GM12873 (cell line): ENCODE measurements at regions not wholly inside any gene's neighbourhood (a gene's known extent, or its start where the extent isn't known, plus 50 kb on each side); places are given as distances from the start of the nearest gene placed in this dataset.

Experiments used
- CTCF ChIP-seq: IDR thresholded peaks from 2 replicates; pipeline ENCODE4 v1.5.1; 2012; ENCODE audit warnings: low read depth, mild to moderate bottlenecking, moderate library complexity, low read length, control low read depth; ENCODE audit not compliant: insufficient read depth; ENCODE audit errors: missing control alignments

- TF ChIP-seq CTCF, result no peak
Observed at GRCh38 chr2:9778471-9779316, 64.6 kb upstream of the TAF1B start.

GRCh38 chr2:9779596-9780264 lies 63.5 kb upstream of the TAF1B start:
- no peak for TF ChIP-seq CTCF

GRCh38 chr2:9780368-9781130 lies 62.7 kb upstream of the TAF1B start:
- no peak for TF ChIP-seq CTCF

GRCh38 chr2:9781252-9781651 lies 62.0 kb upstream of the TAF1B start:
- TF ChIP-seq CTCF, result no peak

- no peak for TF ChIP-seq CTCF
Observed at GRCh38 chr2:9782197-9782719, 61.0 kb upstream of the TAF1B start.

- TF ChIP-seq CTCF, result no peak
Observed at GRCh38 chr2:9789371-9789770, 53.9 kb upstream of the TAF1B start.
